Right hindlimb (tissue), 1 donor: ENCODE measurements at regions not wholly inside any gene's neighbourhood (a gene's known extent, or its start where the extent isn't known, plus 50 kb on each side); places are given as distances from the start of the nearest gene placed in this dataset.
"Not testable (repeated sequence)": the region's sequence is repeated elsewhere in the genome, so short reads cannot be mapped to it uniquely, and the experiment has no call there.

Source experiments
- DNase-seq: peaks from one replicate; pipeline ENCODE4 v3.0.0-alpha.2; 2018

DNA sequence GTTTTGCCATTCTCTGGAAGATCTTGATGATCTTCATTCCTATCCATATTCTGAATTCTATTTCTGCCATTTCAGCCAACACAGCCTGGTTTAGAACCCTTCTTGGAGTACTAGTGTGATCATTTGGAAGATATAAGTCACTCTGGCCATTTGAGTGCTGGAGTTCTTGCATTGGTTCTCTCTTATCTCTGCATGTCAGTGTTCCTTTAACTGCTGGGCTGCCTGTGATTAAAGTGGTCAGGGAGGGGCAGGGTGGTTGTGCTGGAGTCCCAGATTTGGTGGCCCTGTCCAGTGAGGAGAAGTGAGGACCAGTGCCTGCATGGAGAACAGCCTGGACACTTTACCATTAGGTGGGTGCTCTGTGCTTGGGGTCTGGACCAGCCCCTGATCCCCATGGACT is 173.0 kb downstream of the SOD2 start:
- no peak for DNase-seq

DNA sequence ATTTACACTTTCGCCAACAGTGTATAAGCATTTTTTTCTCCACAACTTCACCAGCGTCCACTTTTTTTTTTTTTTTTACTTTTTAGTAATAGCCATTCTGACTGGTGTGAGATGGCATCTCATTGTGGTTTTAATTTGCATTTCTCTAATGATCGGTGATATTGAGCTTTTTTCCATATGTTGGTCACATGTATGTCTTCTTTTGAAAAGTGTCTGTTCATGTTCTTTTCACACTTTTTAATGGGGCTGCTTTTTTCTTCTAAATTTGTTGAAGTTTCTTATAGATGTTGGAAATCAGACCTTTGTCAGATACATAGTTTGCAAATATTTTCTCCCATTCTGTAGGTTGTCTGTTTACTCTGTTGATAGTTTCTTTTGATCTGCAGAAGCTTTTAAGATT is 177.2 kb downstream of the SOD2 start:
- not testable (repeated sequence) for DNase-seq

DNA sequence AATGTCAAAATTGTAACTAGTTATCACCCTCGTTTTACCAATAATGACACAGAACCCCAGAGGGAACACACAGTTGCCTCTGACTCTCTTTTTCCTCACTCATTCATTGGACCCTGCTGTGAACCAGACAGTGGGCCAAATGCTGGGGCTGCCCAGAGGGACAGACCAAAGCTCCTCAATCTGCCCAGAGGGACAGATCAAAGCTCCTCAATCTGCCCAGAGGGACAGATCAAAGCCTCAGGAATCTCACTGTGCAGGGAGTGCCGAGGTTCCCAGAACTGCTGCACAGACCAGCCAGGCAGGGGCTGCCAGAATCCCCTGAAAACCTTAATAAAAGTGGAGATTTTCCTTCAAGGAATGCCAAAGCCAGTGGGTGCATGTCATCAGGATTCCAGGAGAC is 179.1 kb downstream of the SOD2 start:
- DNase-seq: no peak

DNA sequence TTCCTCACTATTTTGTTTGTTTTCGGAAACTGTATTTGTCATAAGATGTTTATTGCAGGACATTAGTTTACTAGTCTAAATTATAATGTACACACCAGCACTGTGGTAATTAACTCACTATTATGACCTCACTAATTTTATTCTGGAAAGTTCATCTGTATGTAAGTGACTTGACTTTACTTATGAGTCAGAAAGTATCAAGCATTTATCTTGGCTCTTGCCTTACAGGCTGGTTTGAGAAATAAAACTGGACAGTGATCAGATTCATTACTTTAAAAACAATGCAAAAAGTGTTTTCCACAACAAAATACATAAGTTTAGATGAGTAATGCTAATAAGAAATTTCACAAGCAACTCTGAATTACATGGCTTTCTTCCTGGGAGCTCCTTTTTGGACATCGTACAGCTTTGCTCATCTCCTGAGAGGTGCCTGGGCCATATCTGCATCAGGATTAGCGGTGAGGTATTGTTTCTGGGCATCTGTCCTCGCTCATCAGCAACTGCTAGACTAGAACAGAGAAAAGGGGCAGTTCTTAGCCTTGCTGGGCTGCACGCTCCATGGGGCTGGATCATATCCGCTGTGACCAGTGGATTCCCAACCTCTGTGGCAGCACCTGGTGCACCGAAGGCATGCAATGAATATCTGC is 179.8 kb downstream of the SOD2 start:
- no peak for DNase-seq

DNA sequence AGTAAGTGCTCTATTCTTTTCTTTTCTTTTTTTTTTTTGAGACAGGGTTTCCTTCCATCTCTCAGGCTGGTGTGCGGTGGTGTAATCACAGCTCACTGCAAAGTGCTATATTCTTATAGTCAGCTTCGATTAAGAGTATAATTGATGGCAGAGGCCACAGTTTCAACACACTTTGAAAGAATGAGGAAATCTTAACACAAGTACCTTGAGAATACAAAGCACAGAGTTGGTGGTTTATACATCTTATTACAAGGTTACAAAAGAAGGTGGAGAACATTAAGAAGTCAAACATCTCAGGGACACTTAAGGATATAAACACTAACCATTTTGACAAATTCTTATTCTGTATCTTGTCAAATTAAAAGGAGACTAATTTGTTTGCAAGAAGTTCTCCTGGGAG is 180.5 kb downstream of the SOD2 start:
- DNase-seq: no peak

DNA sequence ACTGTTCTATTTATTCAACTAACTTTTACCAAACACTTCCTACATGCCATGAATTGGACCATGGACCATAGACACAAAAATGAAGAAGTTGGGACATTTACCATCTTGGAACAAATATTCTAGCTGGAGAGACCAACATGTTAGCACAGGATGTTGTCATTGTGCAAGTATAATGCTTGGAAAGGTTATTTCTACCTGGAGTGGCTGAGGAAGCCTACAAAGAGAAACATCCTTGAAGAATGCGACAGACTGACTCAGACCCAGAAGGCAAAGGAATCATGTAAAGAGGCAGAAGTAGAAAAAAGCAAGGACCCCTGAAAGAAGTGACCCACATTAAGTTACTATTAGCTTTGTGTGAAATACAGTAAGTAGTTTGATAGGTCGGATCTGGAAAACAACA is 180.9 kb downstream of the SOD2 start:
- no peak for DNase-seq

DNA sequence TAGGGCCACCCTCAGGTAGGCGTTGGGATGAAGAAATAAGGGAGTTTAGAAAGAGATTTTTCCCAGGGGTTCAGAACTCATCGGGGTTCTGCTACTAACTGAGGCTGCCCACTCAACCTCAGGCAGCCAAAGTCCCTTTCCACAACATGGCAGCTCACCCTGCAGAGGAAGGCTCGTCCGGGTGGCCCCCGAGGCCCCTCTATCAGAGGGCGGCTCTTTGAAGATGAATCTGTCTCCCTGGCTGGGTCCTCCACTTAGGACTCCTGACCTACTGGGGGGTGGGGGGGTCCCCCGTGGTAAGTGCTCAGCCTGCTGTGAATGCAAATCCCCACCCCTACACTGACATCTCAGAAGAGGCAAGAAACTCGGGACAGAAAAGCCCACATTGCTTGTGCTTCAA is 182.9 kb downstream of the SOD2 start:
- DNase-seq: no peak

DNA sequence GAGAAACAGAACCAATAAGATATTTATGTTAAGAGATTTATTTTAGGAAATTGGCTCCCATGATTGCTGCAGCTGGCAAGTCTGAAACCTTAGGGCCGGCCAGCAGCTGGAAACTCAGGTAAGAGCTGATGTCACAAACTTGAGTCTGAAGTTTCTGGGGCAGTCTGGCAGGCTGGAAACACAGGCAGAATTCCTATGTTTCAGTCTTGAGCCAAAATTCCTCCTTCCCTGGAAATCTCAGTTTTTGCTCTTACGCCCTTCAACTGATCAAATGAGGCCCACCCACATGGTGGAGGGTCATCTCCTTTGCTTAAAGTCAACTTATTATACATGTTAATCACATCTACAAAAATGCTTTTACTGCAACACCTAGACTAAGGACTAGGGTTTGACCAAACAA is 184.1 kb downstream of the SOD2 start:
- DNase-seq: no peak

DNA sequence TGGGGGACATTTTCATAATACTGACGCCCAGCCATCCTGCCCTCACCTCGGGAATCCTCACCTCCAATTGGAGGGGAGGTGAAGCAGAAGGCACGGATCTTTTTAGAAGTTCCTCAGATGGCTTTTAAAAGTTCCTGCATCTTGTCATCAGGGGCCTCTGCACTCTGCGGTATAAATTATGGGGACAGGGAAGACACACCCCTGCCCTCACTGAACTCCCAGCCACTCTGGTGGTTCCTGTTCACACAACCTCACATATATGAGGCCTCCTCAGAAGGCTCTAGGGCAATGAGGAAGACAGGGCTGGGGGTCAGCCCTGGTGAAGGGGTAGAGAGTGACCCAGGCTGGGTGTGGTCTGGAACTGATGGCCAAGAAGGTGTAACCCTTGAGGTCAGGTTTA is 187.0 kb downstream of the SOD2 start:
- DNase-seq: no peak

DNA sequence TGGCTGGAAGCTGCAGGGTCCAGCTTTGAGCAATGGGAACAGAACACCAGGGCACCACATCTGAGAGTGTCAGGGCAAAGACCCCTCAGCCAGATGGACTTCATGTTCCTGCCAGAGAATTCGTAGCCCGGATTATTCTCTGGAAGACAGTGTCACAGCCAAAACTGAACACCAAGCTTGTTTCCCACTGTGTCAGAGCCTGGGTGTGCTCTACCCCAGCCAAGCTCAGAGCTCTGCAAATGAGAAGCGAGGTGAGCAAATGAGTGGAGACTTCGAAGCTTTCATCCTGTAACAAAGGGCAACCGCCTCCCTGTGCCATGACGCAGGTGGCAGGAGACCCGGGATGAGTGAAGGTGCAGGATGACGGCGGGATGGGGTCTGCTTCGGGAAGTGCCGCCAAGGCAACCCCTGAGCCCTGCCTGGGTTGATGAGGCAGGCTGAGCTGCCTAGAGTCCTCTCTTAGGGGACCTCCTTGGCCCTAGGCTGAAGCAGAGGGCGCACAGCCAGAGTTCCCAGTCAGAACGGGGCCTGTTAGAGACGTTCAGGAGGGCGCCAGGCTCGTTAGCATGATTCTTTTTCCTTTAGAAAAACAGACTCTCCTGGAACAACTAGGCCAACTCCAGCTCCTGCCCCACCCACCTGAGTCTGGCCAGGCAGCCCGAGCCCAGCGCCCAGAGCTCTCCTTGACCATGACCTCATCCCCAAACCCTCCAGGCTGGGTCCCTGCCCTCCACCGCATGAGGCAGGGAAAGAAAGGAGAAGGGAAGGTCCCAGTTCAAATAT is 187.7 kb downstream of the SOD2 start:
- peak; percentile 86 for DNase-seq

DNA sequence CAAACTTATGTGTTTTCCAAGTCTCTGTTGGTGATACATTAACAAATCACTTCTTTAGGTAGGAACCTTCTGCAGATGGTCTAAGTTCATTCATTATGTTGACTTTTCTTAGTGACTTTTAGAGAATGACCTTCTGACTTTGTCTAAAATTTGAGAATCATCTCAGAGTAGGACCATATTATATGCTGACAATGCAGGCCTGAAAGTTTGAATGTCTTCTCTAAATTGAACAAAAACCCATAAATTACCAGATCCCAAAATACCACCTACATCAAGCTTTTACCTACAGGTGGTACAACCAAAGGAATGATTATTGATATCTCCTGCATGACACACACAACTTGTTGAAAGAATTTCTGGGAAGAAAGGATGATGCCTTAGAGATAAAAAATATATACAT is 191.5 kb downstream of the SOD2 start:
- no peak for DNase-seq

DNA sequence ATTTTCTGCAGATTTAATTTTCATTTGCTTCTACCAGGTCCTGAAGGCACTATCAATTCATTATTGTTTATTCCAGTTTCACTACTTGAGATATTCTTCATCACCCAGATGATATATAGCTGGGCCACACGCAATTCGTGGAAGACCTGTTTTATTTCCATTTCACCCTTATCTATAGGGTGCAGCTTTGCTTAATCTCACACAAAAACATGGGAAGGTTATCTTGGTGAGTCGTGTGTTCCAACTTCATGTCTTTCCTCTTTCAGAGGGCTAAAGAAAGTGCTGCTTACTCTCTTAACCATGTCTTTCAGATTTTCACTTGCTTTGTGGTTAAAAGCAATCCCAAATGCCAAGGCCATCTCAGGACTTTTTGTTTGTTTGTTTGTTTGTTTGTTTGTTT is 194.0 kb downstream of the SOD2 start:
- no peak for DNase-seq

DNA sequence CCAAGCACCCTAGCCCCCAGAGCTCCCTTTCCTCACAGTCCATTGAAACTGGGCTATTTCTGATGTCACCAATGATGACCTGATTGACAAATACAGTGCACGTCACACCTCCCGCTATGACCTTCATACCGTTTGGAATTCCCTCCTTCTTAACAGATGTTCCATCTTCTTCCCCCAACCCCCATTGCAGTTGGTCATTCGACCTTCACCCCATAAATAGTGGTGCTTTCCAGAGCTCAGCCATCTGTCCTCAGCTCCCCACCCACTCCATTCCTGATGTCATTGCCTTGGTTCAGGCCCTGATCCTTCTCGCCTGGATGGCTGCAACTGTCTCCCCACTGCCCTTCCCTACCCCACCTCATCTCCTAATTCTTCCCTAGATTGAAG is 198.5 kb downstream of the SOD2 start:
- DNase-seq: no peak

DNA sequence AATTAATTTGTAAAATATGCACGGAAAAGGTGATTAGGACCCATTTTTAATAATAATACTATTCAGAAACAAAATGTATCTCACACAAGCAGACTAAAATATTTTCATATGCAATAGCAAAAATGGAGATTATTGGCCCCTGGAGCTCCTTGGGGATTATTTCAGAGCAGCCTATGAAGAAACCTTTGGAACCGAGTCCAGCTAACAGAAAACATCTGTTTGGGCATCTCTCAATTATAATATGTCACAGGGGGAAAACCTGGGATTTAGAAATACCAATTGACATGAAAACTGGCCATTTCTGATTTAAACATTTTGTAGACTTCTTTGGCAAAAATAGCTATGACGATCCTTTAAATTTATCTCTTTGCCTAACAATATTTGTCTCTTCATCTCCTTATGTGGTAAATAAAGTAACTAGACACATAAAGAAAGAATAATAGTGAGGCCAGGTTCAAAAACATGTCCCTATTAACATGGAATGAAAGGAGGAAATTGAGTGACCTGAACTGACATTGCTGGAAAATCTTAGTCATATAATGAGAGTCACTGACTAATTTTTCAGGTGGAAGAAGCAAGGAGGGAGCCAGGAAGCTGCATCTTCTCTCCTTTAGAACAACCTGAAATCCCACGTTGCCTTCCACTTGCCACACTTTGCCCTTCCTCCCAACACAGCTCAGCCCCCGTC is 199.0 kb downstream of the SOD2 start:
- DNase-seq: peak; percentile 69

DNA sequence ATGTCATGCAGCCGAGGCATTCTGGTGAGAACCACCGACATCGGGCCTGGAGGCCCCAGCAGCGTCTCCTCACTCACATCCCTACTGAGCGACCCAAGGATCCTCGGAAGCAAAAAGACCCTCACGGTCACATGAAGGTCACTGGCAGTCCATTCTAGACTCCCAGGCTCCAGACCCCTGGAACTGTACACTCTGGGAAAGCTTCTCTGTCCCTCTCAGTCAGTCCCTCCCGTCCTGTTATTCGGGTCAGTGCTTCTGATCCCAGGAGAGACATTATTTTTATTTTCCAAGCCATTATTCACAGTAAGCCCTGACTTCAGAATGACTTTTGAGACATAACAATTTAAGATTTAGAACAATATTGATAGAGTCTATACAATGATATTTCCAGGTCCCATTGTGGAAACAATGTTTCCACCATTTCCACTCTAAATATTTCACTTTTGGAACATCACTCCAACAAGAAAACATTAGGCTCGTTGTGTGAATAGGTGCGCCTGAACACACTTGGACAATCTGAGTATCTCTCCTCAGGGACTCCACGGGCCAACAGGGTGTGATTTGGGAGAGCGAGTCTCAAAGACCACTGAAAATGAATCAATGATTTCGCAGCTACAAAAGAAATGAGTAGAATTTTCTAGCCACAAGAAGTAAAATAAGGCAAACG is 199.7 kb downstream of the SOD2 start:
- peak; percentile 38 for DNase-seq

DNA sequence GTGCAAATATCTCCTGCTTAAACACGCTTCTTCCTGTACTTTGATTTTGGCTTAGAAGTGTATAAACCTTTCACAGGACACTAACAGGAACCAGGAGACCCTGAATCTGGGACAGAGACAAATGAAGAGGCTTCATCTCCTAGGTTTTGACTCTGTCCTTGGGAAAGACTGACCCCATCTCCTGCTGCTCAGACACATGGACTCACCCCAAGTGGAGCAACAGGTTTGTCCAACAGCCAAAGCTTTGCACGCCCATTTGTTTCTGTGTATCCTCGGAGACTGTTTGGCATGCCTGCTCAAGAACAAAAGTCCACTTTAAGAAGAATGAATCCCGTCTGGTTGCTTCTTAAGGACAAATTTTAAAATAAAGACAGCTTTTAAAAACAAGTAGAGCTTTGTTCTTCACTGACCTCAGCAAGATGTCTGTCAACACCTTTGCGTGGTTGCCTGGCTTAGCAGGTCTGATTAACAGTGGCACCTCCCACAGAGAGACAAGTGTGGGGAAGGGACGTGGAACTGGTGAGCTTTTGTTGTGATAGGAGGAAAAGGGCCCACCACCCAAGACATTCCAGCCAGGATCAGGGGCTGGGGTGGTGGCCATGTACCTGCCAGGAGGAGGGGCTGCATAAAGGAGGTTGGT is 202.6 kb downstream of the SOD2 start:
- peak; percentile 48 for DNase-seq

DNA sequence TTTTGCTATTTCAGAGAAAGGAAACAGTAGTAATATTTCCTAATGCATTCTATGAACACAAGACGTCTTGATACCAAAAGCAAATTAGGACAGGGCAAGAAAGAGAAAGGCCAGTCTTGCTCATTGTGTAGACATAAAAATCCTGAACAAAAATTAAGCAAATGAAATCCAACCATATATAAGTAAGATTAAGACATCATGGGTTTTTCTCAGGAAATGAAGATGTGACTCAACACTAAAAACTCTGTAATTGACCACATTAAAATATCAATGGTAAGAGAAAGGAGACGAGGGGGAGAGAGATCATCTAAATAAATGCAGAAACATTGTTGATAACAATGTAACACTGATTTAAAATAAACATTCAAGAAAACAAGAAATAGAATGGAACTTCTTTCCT is 205.4 kb downstream of the SOD2 start:
- no peak for DNase-seq

DNA sequence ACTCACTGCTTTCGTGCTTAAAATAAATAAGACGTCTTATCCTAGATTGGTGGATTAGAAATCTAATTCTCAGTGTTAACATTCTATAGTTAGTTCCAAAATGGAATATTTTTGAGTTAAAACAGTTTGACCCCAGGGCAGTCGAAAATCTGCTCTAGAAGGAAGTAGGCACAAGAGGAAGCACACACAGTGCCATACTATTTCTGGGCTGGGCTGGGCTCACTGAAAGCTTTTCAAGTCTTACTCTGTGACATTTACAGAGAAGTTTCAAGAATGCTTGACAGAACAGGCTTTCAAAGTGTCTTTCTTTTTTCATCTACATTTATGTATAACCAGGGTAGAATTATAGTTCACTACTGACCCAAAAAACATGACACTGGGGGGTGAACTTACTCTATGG is 209.8 kb downstream of the SOD2 start:
- DNase-seq: no peak

DNA sequence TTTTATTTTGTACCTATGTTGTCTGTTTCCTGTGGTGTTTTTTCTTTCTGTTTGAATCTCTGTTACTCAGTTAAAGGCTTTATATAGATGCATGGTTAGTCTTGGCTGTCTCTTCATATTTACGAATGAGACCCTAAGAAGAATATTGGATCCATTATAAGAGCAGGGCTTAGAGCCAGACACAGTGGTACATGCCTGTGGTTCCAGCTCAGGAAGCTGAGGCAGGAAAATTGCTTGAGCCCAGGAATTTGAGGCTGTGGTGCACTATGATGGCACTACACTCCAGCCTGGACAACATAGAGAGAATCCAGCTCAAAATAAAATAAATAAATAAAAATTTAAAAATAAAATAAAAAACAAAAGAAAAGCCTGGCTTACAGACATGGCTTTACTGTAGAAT is 211.1 kb downstream of the SOD2 start:
- DNase-seq: peak; percentile 48

DNA sequence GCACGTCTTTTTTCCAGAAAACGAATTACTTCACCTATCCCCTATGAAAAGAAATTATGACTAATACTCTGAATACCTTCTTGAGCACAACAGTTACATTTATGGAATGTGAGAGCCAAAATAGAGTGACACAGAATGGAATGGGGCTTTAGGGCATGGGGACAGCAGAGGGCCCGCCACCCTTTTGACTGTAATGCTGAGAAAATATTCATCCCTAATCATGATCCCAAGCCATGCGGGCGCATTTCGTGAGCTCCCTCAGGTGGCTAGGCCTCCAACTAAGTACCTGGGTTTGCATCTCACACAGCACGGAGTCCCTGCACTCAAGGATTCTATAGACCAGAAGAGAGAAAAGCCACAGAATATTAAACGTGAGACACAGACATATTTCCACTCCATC is 212.6 kb downstream of the SOD2 start:
- DNase-seq: no peak

DNA sequence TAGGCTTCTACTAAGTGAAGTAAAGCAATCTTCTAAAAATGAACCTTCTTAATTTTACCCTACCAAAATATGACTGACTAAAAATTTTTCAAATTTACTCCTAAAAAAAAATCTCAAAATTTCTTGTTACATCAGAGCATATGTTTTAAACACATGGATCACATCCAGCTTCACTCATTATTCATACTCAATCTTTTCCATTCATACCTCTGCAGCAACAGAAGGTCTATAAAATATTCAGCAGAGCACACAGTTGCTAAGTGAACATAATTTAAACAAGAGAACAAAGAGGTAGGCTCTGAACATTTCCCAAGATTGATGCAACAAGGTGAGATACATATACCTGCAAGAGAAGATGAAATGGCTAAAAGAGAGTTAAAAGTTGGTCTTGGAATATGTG is 213.9 kb downstream of the SOD2 start:
- no peak for DNase-seq

DNA sequence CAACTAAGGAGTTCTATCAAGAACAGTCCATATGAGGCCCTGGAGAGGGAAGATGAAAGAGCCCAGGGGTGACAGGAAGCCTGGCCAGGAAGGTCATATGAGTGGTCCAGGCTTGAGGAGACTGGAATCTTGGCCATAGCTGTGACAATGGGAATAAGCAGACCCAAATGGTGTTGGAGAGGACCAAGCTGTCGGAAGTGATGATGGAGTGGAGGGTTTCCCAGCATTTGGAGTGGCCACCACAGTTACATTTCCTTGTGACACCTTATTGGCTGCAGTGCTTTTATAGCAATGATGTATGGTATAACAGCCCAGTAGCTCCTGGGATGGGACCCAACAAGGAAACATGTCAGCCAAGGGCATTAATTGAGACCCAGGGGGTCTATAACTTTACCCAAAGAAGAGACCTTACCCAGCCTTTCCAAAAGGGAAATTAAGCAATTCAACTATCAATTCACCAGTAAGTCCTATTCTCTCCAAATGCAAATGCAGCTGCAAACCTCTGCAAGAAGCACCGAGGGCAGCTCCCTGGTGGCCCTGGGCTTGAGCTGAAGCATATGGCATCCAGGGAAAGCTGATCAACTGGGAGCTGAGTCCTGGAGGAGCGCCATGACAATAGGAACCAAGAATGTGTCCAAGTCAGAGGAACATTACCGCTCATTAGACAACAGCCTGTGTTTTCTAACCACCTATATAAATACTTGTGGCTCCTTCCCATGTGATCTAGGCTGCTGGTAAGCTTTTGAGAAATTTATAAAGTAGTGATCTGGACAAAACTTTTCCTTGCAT is 219.4 kb downstream of the SOD2 start:
- peak; percentile 74 for DNase-seq
